ENCODE measurements at regions not wholly inside any gene's neighbourhood (a gene's known extent, or its start where the extent isn't known, plus 50 kb on each side); places are given as distances from the start of the nearest gene placed in this dataset.

DNA sequence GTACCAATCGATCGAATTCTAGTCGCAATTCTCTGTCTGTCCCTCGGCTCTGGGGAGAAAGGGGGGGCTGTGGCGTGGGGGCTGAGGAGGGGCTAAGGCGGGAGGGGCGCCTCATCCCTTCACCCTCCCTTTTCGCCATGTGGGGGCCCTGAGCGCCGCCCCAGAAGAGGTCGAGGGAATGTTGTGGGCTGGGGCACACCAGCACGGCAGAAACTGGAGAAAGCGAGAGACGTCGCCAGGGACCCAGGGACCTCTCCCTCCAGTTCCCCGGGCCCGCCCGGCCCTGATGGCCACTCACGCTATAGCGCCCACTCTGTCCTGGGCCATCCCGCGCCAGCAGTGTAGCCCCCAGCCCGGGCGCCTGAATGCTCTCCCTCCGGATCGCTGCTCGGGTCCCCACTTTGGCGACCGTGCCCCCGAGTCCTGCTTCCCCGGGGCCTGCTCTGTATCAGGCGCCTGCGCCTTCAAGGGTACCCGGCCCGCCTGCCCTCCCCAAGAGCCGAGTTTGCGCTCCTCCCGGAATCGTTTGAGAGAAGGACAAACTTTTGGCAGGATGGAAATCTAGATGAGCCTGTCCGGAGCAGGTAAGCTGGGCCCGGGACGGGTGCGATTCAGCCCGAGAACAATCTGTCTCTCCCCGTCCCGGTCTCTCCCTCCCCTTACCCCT, 62.6 kb downstream of the SMUG1 start:
- no peak overlapping the region for H3K9ac ChIP-seq
- no peak overlapping the region for H3K27ac ChIP-seq
- no peaks in the 10 kb centered on the region for H3K79me2 ChIP-seq (ENCODE audit: insufficient read depth, low read depth)
- H2AFZ ChIP-seq (ENCODE audit: low read depth) = no peak overlapping the region
- no peak overlapping the region for H3K4me3 ChIP-seq (IDR thresholded peaks at IDR 0.05; ENCODE audit: insufficient read depth, low read depth, low read length)
- H3K27me3 ChIP-seq (ENCODE audit: insufficient read depth, low read depth) = peaks cover 74% of the 10 kb centered on the region
- TF ChIP-seq, protein P1, sequence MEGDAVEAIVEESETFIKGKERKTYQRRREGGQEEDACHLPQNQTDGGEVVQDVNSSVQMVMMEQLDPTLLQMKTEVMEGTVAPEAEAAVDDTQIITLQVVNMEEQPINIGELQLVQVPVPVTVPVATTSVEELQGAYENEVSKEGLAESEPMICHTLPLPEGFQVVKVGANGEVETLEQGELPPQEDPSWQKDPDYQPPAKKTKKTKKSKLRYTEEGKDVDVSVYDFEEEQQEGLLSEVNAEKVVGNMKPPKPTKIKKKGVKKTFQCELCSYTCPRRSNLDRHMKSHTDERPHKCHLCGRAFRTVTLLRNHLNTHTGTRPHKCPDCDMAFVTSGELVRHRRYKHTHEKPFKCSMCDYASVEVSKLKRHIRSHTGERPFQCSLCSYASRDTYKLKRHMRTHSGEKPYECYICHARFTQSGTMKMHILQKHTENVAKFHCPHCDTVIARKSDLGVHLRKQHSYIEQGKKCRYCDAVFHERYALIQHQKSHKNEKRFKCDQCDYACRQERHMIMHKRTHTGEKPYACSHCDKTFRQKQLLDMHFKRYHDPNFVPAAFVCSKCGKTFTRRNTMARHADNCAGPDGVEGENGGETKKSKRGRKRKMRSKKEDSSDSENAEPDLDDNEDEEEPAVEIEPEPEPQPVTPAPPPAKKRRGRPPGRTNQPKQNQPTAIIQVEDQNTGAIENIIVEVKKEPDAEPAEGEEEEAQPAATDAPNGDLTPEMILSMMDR (conservative IDR thresholded peaks at IDR 0.05; ENCODE audit: low read depth, low read length) = no peak
- no peaks in the 10 kb centered on the region for H3K36me3 ChIP-seq (ENCODE audit: insufficient read depth)
- H3K4me1 ChIP-seq (ENCODE audit: low read depth, poor library complexity, severe bottlenecking) = no peaks in the 10 kb centered on the region
- no peaks in the 10 kb centered on the region for H4K20me1 ChIP-seq (ENCODE audit: insufficient read depth)
- no peak overlapping the region for H3K4me2 ChIP-seq

DNA sequence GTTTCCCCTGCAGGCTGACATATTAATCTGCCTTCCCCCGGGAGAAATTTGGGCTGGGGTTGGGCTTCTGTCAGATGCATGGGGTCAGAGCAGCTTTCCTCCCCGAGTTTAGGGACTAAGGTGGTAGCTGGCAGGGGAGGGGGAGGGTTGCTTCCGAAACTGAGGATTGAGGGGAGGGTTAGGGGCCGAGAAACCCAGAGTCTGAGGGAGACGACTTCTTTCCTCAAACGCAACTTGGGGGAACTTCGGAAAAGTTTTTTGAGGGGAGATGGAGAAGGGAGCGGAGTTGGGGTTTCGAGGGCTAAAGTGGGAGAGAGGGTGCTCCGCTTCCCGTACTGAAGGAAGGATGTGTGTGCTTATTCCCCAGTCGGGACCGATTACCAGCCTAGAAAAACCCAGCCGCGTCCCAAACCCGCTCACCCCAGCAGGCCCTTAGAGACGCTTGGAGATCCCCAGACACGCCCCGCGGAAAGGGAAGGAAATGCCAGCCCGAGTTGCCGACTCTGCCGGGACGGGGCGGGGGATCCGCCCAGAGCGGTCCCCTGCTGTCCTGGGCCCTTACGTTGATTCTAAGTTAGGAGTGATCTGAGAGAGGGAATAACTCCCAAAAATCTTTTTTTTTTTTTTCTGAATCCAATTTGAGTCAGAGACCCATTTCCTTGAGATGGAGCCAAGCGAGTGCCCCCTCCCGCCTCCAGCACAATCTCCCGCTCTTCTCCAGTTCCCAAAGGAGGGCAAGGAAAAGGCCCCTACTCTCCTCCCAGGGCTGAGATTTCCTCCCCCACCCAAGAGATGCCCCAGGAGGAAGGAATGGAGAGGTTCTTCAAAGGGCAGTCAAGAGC, 61.9 kb downstream of the SMUG1 start:
- no peak overlapping the region for H3K4me2 ChIP-seq
- H2AFZ ChIP-seq (ENCODE audit: low read depth) = no peak overlapping the region
- H3K79me2 ChIP-seq (ENCODE audit: insufficient read depth, low read depth) = no peaks in the 10 kb centered on the region
- H3K9ac ChIP-seq = no peak overlapping the region
- H4K20me1 ChIP-seq (ENCODE audit: insufficient read depth) = no peaks in the 10 kb centered on the region
- peaks cover 80% of the 10 kb centered on the region for H3K27me3 ChIP-seq (ENCODE audit: insufficient read depth, low read depth)
- no peaks in the 10 kb centered on the region for H3K4me1 ChIP-seq (ENCODE audit: low read depth, poor library complexity, severe bottlenecking)
- TF ChIP-seq, protein P1 (conservative IDR thresholded peaks at IDR 0.05; ENCODE audit: low read depth, low read length) = no peak
- no peak overlapping the region for H3K27ac ChIP-seq
- no peaks in the 10 kb centered on the region for H3K36me3 ChIP-seq (ENCODE audit: insufficient read depth)
- no peak overlapping the region for H3K4me3 ChIP-seq (IDR thresholded peaks at IDR 0.05; ENCODE audit: insufficient read depth, low read depth, low read length)

DNA sequence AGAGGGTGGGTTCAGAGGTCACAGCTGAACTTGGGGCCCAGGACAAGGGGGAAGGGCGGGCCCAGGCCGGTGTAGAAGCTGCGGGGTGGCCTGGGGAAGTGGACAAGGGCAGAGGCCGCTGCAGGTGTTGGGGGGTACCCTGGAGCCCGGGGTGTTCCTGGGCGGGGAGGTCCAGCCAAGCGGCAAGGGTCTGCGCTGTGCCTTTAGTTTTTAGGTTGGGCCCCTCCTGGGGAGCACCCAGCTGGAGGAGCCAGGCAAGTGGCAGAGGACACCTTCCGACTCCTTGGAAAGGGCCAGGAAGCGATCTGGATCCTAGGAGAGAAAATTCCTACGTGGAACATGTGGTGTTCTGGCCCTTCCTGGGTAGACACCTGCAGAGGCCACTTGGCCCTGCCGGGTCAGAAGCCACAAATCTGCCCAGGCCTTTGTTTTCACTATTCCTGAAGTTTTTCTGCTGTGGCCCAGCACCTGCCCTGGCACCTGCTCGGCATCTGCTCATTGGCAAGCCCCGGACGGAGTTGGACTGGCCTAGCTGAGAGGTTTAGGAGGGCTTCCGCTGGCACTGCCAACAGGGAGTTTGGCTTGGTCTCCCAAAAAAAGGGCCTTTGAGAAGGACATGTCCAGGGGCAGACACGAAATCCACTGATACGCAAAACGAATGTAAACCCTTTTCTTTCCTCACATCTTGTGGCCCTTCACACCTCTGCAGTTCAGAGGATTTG, 61.1 kb downstream of the SMUG1 start:
- Histone ChIP-seq H4K20me1 (ENCODE audit: insufficient read depth) (no peaks in the 10 kb centered on the region), H3K4me1 (ENCODE audit: low read depth, poor library complexity, severe bottlenecking) (no peaks in the 10 kb centered on the region), H3K4me2 (no peak overlapping the region), H3K79me2 (ENCODE audit: insufficient read depth, low read depth) (no peaks in the 10 kb centered on the region), H3K36me3 (ENCODE audit: insufficient read depth) (no peaks in the 10 kb centered on the region), H3K27me3 (ENCODE audit: insufficient read depth, low read depth) (peaks cover 86% of the 10 kb centered on the region), H2AFZ (ENCODE audit: low read depth) (no peak overlapping the region), H3K9ac (no peak overlapping the region), H3K27ac (no peak overlapping the region), H3K4me3 (IDR thresholded peaks at IDR 0.05; ENCODE audit: insufficient read depth, low read depth, low read length) (no peak overlapping the region)
- TF ChIP-seq, protein P1 (conservative IDR thresholded peaks at IDR 0.05; ENCODE audit: low read depth, low read length) = no peak

DNA sequence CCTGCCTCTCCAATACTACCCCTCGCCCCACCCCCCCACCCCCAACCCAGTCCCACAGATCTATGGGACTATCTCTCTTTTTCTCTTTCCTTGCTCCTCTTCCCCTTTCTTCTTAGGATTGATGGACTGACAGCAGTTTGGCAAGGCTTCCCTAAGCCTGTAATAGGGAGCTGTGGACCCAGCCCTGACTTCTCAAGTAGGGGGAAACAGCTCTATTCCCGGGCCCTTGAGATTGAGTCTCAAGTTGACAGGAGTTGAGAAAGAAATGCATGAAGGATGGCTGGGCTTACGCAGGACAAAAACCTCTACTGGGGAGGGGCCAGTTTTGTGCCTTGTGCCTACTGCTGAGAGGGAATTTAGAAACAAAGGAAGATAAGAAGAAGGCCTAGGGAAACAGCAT, 60.4 kb downstream of the SMUG1 start:
- Histone ChIP-seq H3K27ac (no peak overlapping the region), H3K4me3 (IDR thresholded peaks at IDR 0.05; ENCODE audit: insufficient read depth, low read depth, low read length) (no peak overlapping the region), H3K4me2 (no peak overlapping the region), H3K36me3 (ENCODE audit: insufficient read depth) (no peaks in the 10 kb centered on the region), H4K20me1 (ENCODE audit: insufficient read depth) (no peaks in the 10 kb centered on the region), H3K79me2 (ENCODE audit: insufficient read depth, low read depth) (no peaks in the 10 kb centered on the region), H2AFZ (ENCODE audit: low read depth) (no peak overlapping the region), H3K4me1 (ENCODE audit: low read depth, poor library complexity, severe bottlenecking) (no peaks in the 10 kb centered on the region), H3K9ac (no peak overlapping the region), H3K27me3 (ENCODE audit: insufficient read depth, low read depth) (peaks cover 92% of the 10 kb centered on the region)
- TF ChIP-seq, protein P1 (conservative IDR thresholded peaks at IDR 0.05; ENCODE audit: low read depth, low read length) = no peak
